Right ventricle myocardium superior (tissue), 1 donor: ENCODE measurements at regions not wholly inside any gene's neighbourhood (a gene's known extent, or its start where the extent isn't known, plus 50 kb on each side); places are given as distances from the start of the nearest gene placed in this dataset.
"Not testable (repeated sequence)": the region's sequence is repeated elsewhere in the genome, so short reads cannot be mapped to it uniquely, and the experiment has no call there.

ENCODE experiments used
- ATAC-seq: fragments of 200-7000 bp; cut with Tn5 transposase; one replicate; pipeline ENCODE4 v1.9.1; 2020; ENCODE audit warnings: mild to moderate bottlenecking; ENCODE audit not compliant: poor library complexity
- DNase-seq: peaks from one replicate; pipeline ENCODE4 v3.0.0-alpha.2; 2020
- intact Hi-C: fragments of 100-400 bp; cut with DNase I; formaldehyde crosslinking; loops from one replicate; pipeline ENCODE4 v1.11.2; 2022
- donor health status: DM: no; HTN: yes; CAD: no; lungs with severe emphysema.

DNA sequence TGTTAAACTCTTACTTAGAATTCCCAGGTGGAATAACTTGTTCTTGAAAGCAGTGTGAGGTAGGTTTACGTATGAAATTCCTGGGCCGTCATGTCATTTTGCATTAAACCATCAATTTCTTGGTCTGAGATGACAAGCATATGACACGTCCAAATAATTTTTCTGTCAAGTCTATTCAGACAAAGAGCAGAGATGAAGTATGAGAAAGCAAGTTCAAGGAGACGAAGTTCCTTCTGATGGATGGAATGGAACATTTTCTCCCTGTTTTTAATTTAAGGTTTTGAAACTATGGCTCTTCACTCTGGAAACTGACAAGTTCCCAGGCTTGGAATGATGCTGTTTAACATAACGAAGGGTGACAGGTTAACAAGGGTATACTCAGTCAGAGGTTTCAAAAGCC, 252.8 kb upstream of the SFRP2 start:
- intact Hi-C loops, result no loop called here
- DNase-seq (no peak), ATAC-seq (no peak)

DNA sequence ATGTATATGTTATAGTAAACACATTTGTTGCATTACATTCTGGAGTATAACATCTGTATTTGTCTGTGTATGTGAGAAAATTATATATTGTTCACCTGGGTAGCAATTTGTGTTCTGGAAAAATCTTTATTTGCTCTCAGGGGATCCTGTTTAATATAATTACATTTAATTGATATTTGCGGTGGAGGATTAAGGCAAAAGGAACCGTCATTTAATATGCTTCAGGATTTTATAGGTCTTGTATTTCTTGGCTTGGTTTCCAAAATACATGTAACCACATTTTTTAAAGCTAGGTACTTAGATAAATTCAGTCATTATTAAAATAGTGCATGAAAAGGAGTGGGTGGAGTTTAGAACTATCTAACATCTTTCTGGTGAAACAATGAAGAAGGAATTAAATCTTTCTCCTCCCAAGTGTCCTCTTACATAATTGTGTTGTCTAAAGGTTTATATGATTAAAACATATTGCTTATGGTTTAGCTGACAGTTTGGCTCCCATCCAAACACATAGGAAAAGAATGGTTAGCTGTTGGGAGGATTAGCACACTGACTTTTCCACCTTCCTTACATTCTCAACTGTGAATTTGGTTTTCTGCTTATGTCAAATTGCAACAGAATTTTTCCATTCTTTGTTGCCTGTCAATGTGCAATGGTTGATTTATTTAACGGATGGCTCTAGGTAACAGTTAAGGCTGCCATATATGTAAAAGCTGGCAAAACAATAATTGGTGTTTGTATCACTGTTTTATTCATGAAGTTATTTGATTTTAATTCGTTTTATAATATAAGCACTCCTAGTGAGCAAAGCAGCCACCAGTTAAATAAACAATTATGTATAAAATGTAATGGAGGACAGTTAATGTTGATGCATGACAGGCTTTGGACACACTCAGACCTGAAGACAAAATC, 250.8 kb upstream of the SFRP2 start:
- DNase-seq (no peak), ATAC-seq (no peak)
- intact Hi-C loops, result no loop called here

GRCh38 chr4:154036856-154037255, 248.0 kb upstream of the SFRP2 start:
- ATAC-seq, result no peak

GRCh38 chr4:154035341-154035740, 246.5 kb upstream of the SFRP2 start:
- ATAC-seq (no peak), DNase-seq (no peak)
- intact Hi-C loops, result no loop called here

More at GRCh38 chr4:154036856-154037255, 248.0 kb upstream of the SFRP2 start:
- intact Hi-C loops, result no loop called here
- DNase-seq, result no peak

DNA sequence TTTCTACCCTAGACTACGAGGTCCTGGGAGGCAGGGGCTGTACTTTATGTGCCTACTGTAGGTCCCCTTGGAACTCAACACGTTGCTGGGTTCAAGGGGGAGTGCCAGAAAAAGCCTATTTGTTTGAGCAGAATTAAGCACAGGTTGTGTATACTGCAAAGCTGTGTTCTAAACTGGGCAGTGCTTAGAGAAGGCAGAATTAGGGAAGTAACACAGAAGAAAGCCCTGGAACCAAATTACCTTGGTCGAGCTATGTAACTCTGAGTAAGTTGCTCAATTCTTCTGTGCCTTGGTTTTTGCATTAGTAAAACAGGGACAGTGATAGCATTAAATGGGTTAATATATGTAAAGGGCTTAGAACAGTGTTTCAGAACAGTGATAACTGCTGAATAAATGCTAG, 245.0 kb upstream of the SFRP2 start:
- intact Hi-C loops, result no loop called here
- no peak for DNase-seq

DNA sequence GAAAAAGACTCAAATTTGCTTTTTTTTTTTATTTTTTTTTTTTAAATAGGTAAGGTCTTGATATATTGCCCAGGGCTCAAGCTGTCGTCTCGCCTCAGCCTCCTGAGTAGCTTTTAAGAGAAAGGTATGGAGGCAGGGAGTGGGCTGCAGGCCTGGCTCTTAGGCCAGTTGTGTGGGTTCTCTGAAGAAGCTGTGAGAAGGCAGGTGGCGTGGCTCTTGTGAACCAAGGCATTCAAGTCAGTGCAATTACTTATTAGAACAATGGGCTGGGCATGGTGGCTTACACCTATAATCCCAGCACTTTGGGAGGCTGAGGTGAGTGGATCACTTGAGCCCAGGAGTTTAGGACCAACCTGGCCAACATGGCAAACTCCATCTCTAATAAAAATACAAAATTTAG, 244.0 kb upstream of the SFRP2 start:
- ATAC-seq, result no peak
- DNase-seq, result no peak
- intact Hi-C loops, result no loop called here

More for the DNA sequence above, 245.0 kb upstream of the SFRP2 start:
- ATAC-seq, result no peak

GRCh38 chr4:154030746-154031145, 241.9 kb upstream of the SFRP2 start:
- no peak for DNase-seq
- ATAC-seq, result no peak
- intact Hi-C loops, result no loop called here

DNA sequence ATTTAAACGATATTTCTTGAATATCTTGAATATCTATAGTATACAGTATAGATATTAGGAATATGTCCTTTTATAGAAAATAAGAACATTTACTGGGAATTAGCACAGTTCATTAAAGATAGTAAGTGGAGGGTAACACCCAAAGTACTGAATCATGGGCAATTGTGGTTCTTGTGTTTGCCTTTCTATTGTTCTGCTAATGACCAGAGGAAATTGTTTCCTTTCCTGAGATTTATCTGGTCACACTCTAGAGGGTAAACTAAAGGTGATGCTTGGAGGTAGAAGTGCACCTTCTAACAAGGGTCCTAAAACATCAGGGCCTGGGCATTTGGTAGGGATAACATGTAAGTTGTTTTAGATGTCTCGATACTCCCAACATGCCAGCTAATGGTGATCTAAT, 241.3 kb upstream of the SFRP2 start:
- no peak for DNase-seq
- no peak for ATAC-seq
- intact Hi-C loops, result no loop called here

- no peak for ATAC-seq
- no peak for DNase-seq
- intact Hi-C loops, result loop anchor here (10.0 kb wide), 1 partner anchor 244 kb away; the partner anchor contains the start of gene SFRP2
Observed at GRCh38 chr4:154029171-154029570, 240.3 kb upstream of the SFRP2 start.

DNA sequence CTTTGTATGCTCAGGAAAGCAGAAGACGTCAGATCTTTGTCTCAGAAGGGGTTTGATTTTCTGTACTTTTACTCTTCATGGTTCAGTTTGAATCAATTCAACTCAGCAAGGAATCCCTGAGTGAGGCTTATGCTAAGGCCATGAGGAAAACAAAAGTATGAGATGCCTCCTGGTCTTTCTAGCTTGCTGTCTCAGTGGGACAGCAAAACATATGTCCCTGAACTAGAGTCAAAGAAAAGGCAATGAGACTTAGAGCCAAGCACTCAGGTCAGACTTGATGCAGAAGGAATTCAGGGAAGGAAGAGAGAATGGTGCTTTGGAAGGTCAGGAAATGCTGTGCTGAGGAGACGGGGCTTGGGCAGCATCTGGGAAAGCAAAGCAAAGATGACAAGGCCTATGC, 236.2 kb upstream of the SFRP2 start:
- intact Hi-C loops, result loop anchor here (10.0 kb wide), 1 partner anchor 240 kb away; the partner anchor contains the start of gene SFRP2
- ATAC-seq (no peak), DNase-seq (no peak)

GRCh38 chr4:154024097-154024694, 235.3 kb upstream of the SFRP2 start:
- intact Hi-C loops, result loop anchor here (10.0 kb wide), 1 partner anchor 239 kb away; the partner anchor contains the start of gene SFRP2
- DNase-seq, result no peak
- ATAC-seq, result no peak

DNA sequence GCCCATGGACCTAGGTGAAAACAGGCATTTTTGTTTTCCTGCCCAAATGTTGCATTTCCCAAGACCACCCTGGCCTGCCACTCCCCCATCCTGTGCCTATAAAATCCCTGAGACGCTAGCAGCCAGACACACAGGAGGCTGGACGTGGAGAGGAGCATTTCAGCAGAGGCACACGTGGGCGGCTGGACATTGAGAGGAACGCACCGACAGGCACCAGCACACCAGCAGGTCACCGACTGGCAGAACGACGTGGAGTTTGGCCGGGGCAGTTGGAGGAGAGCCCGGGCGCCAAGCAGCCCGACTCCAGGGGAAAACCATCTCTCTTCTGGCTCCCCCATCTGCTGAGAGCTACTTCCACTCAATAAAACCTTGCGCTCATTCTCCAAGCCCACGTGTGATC, 234.8 kb upstream of the SFRP2 start:
- intact Hi-C loops, result loop anchor here (10.0 kb wide), 1 partner anchor 239 kb away; the partner anchor contains the start of gene SFRP2
- not testable (repeated sequence) for ATAC-seq, DNase-seq

DNA sequence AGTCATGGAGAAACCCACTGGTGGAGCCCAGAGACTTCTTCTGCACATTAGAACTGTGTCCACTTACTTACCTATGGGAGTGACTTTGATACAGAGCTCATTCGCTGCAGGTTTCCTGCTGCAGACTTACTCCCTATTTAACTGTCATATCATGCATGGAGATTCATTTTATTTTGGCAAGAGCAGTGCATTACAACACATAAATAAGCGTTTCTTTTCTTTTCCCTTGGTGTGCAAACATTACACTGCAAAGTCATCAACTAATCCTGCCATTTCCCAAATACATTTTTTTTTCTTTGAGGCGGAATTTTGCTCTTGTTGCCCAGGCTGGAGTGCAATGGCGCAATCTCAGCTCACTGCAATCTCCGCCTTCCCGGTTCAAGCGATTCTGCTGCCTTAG, 230.9 kb upstream of the SFRP2 start:
- DNase-seq, result no peak
- ATAC-seq, result no peak
- intact Hi-C loops, result loop anchor here (10.0 kb wide), 1 partner anchor 235 kb away; the partner anchor contains the start of gene SFRP2

GRCh38 chr4:154018659-154019058, 229.8 kb upstream of the SFRP2 start:
- DNase-seq, result no peak
- no peak for ATAC-seq
- intact Hi-C loops, result no loop called here

DNA sequence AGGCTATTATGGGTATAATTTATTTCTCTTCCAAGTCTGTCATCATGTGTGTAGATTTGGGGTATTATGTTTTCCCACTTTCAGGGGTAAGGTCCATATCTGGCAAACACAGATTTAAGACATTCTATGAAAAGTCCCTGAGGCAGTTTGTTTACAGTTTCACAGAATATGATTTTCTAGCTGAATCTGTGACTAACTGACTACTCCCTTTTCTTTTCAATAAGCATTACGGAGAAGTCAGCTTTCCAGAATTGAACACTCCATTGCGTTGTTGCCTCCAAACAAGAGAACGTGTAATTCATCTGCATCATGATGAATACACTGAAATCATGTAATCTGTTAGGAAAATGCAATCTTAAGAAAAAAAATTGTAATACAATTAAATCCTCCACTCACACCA, 226.7 kb upstream of the SFRP2 start:
- intact Hi-C loops, result no loop called here
- ATAC-seq, result no peak
- no peak for DNase-seq

DNA sequence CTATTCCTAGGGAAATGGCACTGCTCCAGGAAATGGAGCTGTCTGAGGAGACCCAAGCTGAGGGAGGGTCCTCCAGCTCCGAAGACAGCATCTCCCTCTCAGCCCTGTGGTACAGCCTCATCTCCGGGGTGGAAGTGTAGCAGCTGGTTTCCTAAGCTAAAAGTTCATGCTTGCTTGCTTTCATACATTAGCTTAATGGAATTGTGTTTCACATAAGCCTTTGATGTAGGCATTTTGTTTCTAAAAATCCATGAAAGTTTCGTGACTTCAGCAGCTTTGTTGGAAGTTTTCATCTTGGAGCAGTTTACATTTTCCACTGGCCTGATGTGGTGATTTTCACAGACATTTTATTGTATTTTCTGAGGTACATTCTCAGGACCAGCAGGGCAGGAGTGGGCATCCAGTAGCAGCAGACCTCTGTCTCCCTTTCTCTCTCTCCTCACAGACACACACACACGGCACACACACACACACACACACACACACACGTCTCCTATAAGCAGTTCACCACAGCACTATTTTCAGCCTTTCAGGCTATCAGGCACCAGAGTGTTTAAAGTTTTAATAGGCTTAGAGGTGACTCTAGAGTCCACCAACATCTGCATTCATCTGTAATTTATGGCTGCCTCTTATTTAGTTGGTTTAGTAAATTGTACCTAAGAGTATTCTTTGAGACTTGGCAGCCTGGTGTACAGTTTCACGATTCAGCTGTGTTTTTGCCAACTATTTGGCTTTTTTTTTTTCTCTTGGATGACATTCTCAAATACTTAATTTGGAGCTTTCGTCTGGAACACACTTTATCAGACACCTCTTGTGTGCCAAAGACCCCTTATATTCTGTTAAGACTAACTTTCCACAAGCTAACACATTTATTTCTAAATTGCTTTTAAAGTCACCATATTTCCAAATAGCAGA, 225.8 kb upstream of the SFRP2 start:
- intact Hi-C loops, result no loop called here
- no peak for DNase-seq
- ATAC-seq, result no peak

DNA sequence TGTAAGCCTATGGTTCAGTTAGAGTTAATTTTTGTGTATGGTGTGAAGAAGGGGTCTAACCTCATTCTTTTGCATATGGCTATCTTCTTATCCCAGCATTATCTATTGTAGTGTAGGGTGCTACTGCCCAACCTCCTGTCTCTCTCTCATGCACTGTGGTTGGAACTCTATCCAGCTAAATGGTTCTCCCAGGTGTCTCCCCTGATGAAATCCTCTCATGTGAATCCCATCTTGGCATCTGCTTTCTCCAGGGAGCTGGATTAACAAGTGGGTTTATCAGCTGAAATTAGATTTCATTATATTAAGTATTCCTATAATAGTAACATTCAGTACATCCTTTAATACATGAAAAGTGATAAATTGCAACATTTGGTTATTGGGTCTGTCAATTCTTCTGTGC, 224.7 kb upstream of the SFRP2 start:
- intact Hi-C loops, result no loop called here
- DNase-seq, result no peak
- no peak for ATAC-seq

DNA sequence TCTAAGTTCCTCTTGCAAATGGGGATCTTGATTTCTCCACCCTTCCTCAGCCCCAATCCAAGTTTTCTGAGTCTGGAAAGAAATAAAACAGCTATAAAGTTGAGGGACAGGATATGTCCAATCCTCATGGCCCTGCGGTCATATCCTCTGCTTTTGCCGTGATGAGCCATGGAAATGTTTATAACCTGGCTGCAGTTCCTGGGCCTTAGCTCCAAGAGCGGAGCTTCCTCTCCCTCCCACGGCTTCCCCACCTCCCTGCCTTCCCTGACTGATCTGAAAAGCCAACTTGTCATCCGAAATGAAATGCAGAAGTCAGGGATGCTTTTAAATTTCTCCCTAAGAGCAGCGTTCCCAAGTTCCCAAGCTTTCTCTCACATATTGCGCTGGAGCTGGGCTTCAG, 221.5 kb upstream of the SFRP2 start:
- no peak for ATAC-seq
- intact Hi-C loops, result no loop called here
- no peak for DNase-seq

DNA sequence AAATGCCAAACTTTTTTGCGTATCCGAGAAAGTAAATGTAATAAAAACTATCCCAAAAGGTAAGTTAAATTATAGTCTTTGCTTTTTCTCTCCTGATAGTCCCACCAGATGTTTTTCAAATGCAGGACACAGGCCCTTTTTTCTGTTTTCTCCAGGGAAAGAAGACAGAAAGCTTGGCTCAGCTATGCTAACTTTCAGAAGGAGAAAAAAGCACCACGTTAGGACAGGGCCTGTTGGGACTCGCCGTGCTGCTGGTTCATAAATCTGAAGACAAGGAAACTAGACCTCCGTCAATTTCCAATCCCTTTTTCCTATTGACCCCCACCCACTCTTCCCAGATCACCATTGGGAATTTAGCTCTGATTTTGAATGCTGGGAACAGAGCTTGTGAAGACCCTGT, 220.9 kb upstream of the SFRP2 start:
- no peak for ATAC-seq

More for the DNA sequence above, 220.9 kb upstream of the SFRP2 start:
- no peak for DNase-seq
- intact Hi-C loops, result no loop called here
